H9 (cell line): ENCODE measurements at regions not wholly inside any gene's neighbourhood (a gene's known extent, or its start where the extent isn't known, plus 50 kb on each side); places are given as distances from the start of the nearest gene placed in this dataset.

Source experiments
- DNase-seq: peaks from one replicate; pipeline ENCODE4 v3.0.0-alpha.2; 2017
- H2AFZ ChIP-seq: one replicate; pipeline ENCODE4 v1.6.1; 2013; ENCODE audit warnings: mild to moderate bottlenecking, low read length, control low read depth, moderate library complexity
- H2AK5ac ChIP-seq: 2 replicates; pipeline ENCODE4 v1.6.1; 2013; ENCODE audit warnings: low read length, control low read depth, mixed read lengths; ENCODE audit not compliant: insufficient read length
- H2BK120ac ChIP-seq: one replicate; pipeline ENCODE4 v1.6.1; 2013; ENCODE audit warnings: low read depth, mild to moderate bottlenecking, low read length, control low read depth, inconsistent platforms; ENCODE audit not compliant: poor library complexity, severe bottlenecking
- H2BK12ac ChIP-seq: 2 replicates; pipeline ENCODE4 v1.6.1; 2013; ENCODE audit warnings: low read length, control low read depth, mixed read lengths, low read depth; ENCODE audit not compliant: insufficient read length
- H2BK15ac ChIP-seq: 2 replicates; pipeline ENCODE4 v1.6.1; 2013; ENCODE audit warnings: low read depth, low read length, control low read depth
- H2BK20ac ChIP-seq: one replicate; pipeline ENCODE4 v1.6.1; 2013; ENCODE audit warnings: low read depth, mild to moderate bottlenecking, low read length, control low read depth, inconsistent platforms; ENCODE audit not compliant: poor library complexity, severe bottlenecking
- H2BK5ac ChIP-seq: 2 replicates; pipeline ENCODE4 v1.6.1; 2013; ENCODE audit warnings: low read length, control low read depth, mixed read lengths; ENCODE audit not compliant: insufficient read length
- H3K14ac ChIP-seq: 2 replicates; pipeline ENCODE4 v1.6.1; 2013; ENCODE audit warnings: low read length, control low read depth; ENCODE audit not compliant: insufficient read depth
- H3K18ac ChIP-seq: 2 replicates; pipeline ENCODE4 v1.6.1; 2013; ENCODE audit warnings: low read depth, mild to moderate bottlenecking, mixed read lengths, low read length, control low read depth; ENCODE audit not compliant: insufficient read length
- H3K23ac ChIP-seq: 2 replicates; pipeline ENCODE4 v1.6.1; 2013; ENCODE audit warnings: low read length, control low read depth, mixed read lengths, low read depth; ENCODE audit not compliant: insufficient read length
- H3K23me2 ChIP-seq: 2 replicates; pipeline ENCODE4 v1.6.1; 2013; ENCODE audit warnings: low read depth, mild to moderate bottlenecking, mixed read lengths, low read length, control low read depth; ENCODE audit not compliant: insufficient read length, poor library complexity, severe bottlenecking
- H3K27ac ChIP-seq: 2 replicates; pipeline ENCODE4 v1.5.1; 2013; ENCODE audit warnings: low read length, control low read depth, mixed read lengths, low read depth; ENCODE audit not compliant: insufficient read length
- H3K27me3 ChIP-seq: 2 replicates; pipeline ENCODE4 v1.6.1; 2013; ENCODE audit warnings: low read length, control low read depth, inconsistent platforms; ENCODE audit not compliant: insufficient read depth
- H3K4ac ChIP-seq: 2 replicates; pipeline ENCODE4 v1.6.1; 2013; ENCODE audit warnings: low read depth, mild to moderate bottlenecking, control low read depth, inconsistent platforms, low read length, moderate library complexity
- H3K4me1 ChIP-seq: 2 replicates; pipeline ENCODE4 v1.6.1; 2013; ENCODE audit warnings: low read length, control low read depth, inconsistent platforms; ENCODE audit not compliant: insufficient read depth
- H3K4me2 ChIP-seq: 2 replicates; pipeline ENCODE4 v1.6.1; 2013; ENCODE audit warnings: low read length, control low read depth, mixed read lengths; ENCODE audit not compliant: insufficient read length, insufficient read depth
- H3K56ac ChIP-seq: 2 replicates; pipeline ENCODE4 v1.6.1; 2013; ENCODE audit warnings: low read depth, mild to moderate bottlenecking, mixed read lengths, low read length, control low read depth; ENCODE audit not compliant: insufficient read length
- H3K79me1 ChIP-seq: 2 replicates; pipeline ENCODE4 v1.6.1; 2013; ENCODE audit warnings: low read depth, mild to moderate bottlenecking, moderate library complexity, low read length, control low read depth, inconsistent platforms; ENCODE audit not compliant: insufficient read depth, poor library complexity, severe bottlenecking
- H3K79me2 ChIP-seq: 2 replicates; pipeline ENCODE4 v1.6.1; 2013; ENCODE audit warnings: low read length, control low read depth, inconsistent platforms; ENCODE audit not compliant: insufficient read depth
- H3K9ac ChIP-seq: 2 replicates; pipeline ENCODE4 v1.6.1; 2013; ENCODE audit warnings: low read length, control low read depth, mixed read lengths; ENCODE audit not compliant: insufficient read length; ENCODE audit errors: extremely low read depth
- H3K9me3 ChIP-seq: one replicate; pipeline ENCODE4 v1.6.1; 2013; ENCODE audit warnings: low read depth, low read length, inconsistent platforms; ENCODE audit not compliant: control insufficient read depth
- H3T11ph ChIP-seq: one replicate; pipeline ENCODE4 v1.6.1; 2013; ENCODE audit warnings: mild to moderate bottlenecking, low read length, control low read depth, inconsistent platforms
- H4K20me1 ChIP-seq: one replicate; pipeline ENCODE4 v1.6.1; 2013; ENCODE audit not compliant: control insufficient read depth, insufficient read length, insufficient read depth
- H4K5ac ChIP-seq: 2 replicates; pipeline ENCODE4 v1.6.1; 2013; ENCODE audit warnings: low read depth, mild to moderate bottlenecking, mixed read lengths, low read length, control low read depth; ENCODE audit not compliant: insufficient read length
- H4K8ac ChIP-seq: replicated peaks from 2 replicates; pipeline ENCODE4 v1.6.1; 2013; ENCODE audit warnings: low read length, control low read depth, mixed read lengths, low read depth; ENCODE audit not compliant: insufficient read length
- H4K91ac ChIP-seq: 2 replicates; pipeline ENCODE4 v1.6.1; 2013; ENCODE audit warnings: low read depth, mild to moderate bottlenecking, moderate library complexity, mixed read lengths, low read length, control low read depth; ENCODE audit not compliant: insufficient read length
- H3K27ac Mint-ChIP-seq, 3 experiments: 2 replicates in 2 of 3; 3 replicates in 1 of 3; pipeline ENCODE4 v1.8.0; 2020 to 2021; ENCODE audit warnings: mixed read lengths in 3 of 3, mild to moderate bottlenecking in 1 of 3, moderate library complexity in 1 of 3
- H3K27me3 Mint-ChIP-seq: 2 replicates; pipeline ENCODE4 v1.8.0; 2021; ENCODE audit warnings: low read depth, mild to moderate bottlenecking, moderate library complexity, mixed read lengths
- H3K36me3 Mint-ChIP-seq, 3 experiments: 2 replicates in 2 of 3; 3 replicates in 1 of 3; pipeline ENCODE4 v1.8.0; 2020 to 2021; ENCODE audit warnings: low read depth in 3 of 3, mixed read lengths in 3 of 3; ENCODE audit not compliant: insufficient read depth in 1 of 3
- H3K4me1 Mint-ChIP-seq, 2 experiments: 2 replicates each; pipeline ENCODE4 v1.8.0; 2020; ENCODE audit warnings: mixed read lengths in 2 of 2
- H3K4me3 Mint-ChIP-seq, 2 experiments: 2 replicates in 1 of 2; 3 replicates in 1 of 2; pipeline ENCODE4 v1.8.0; 2020 to 2021; ENCODE audit warnings: mild to moderate bottlenecking in 2 of 2, mixed read lengths in 2 of 2, moderate library complexity in 1 of 2
- H3K9me3 Mint-ChIP-seq, 2 experiments: 2 replicates in 1 of 2; 3 replicates in 1 of 2; pipeline ENCODE4 v1.8.0; 2020; ENCODE audit warnings: mild to moderate bottlenecking in 2 of 2, mixed read lengths in 2 of 2, moderate library complexity in 1 of 2
- CTCF ChIP-seq: fragments of 200-600 bp; sonication (generic); conservative IDR thresholded peaks from 3 replicates; pipeline ENCODE4 v1.8.0; 2021; ENCODE audit warnings: antibody characterized with exemption, mild to moderate bottlenecking
- WGBS: extraction: QIAGEN DNeasy Blood & Tissue Kit; methylation state at CpG from one replicate; pipeline ENCODE4 v1.1.7; 2013; ENCODE audit warnings: missing lambda C conversion rate, low lambda C conversion rate, mixed read lengths; ENCODE audit not compliant: insufficient read length; ENCODE audit errors: extremely low coverage; 5-methylcytosine and 5-hydroxymethylcytosine counted together

- H3K36me3 Mint-ChIP-seq = no peaks in the 10 kb centered on the region; a peak in 1 of 7 replicates
- Histone ChIP-seq H4K91ac (no peak overlapping the region), H2BK15ac (no peak overlapping the region), H3K79me1 (no peaks in the 10 kb centered on the region), H3K9me3 (no peaks in the 10 kb centered on the region), H2BK12ac (no peak overlapping the region), H3K14ac (no peak overlapping the region), H4K8ac (no peak overlapping the region), H3K23me2 (no peaks in the 10 kb centered on the region), H3K4me2 (no peak overlapping the region), H4K5ac (no peak overlapping the region), H2AFZ (no peak overlapping the region), H2BK20ac (no peak overlapping the region), H3K56ac (no peak overlapping the region), H3K18ac (no peak overlapping the region), H2BK120ac (no peak overlapping the region), H3K4ac (no peak overlapping the region), H4K20me1 (no peaks in the 10 kb centered on the region), H2BK5ac (no peak overlapping the region), H3K9ac (no peak overlapping the region), H3K23ac (no peak overlapping the region), H3K27me3 (no peaks in the 10 kb centered on the region), H3K4me1 (no peaks in the 10 kb centered on the region), H3K27ac (no peak overlapping the region), H3K79me2 (no peaks in the 10 kb centered on the region), H2AK5ac (no peak overlapping the region), H3T11ph (no peak overlapping the region)
- no peaks in the 10 kb centered on the region for H3K27me3 Mint-ChIP-seq
- no peaks in the 10 kb centered on the region for H3K4me1 Mint-ChIP-seq
- no peak overlapping the region for H3K27ac Mint-ChIP-seq
- TF ChIP-seq CTCF = no peak
- peaks cover 0 to 8% of the 10 kb centered on the region in 2 experiments; a peak in 2 of 5 replicates for H3K9me3 Mint-ChIP-seq
- WGBS = no CpG with 5 or more reads among the region's 2 CpGs
- no peak overlapping the region for H3K4me3 Mint-ChIP-seq
- DNase-seq = no peak
These were observed 252.9 kb downstream of the SNX13 start for GRCh38 chr7:17687361-17687760.
